ENCODE measurements at regions not wholly inside any gene's neighbourhood (a gene's known extent, or its start where the extent isn't known, plus 50 kb on each side); places are given as distances from the start of the nearest gene placed in this dataset.

GRCh38 chr5:33032271-33033070 lies 321.4 kb downstream of the NPR3 start:
- intact Hi-C loops (cut with micrococcal nuclease) = no loop called here
- no peak for DNase-seq (ENCODE audit: low spot score)
- Mint-ChIP-seq H3K27ac (no peak overlapping the region), H3K4me3 (no peak overlapping the region), H3K4me1 (ENCODE audit: low read depth) (no peaks in the 10 kb centered on the region), H3K36me3 (ENCODE audit: low read depth) (no peaks in the 10 kb centered on the region), H3K27me3 (ENCODE audit: insufficient read depth) (no peaks in the 10 kb centered on the region), H3K9me3 (peaks cover 3% of the 10 kb centered on the region)

DNA sequence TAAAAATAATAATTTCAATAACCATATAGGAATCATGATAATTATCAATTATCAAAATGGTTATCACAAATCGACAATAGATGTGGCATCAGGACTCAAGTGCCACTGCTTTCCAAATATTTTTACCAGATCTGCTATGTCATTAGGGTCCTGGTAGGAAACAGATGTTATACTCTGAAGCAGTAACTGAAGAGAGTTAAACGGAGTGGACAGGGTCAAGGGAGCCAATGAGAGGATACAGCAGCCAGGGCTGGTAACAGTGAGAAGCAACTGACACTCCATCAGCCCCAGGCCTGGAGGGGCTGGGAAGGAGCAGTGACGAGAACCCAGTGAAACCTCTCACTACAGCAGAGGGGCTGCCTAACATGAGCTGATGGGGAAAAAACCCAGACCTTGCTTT lies 322.4 kb downstream of the NPR3 start:
- H3K27me3 Mint-ChIP-seq (ENCODE audit: insufficient read depth) = no peaks in the 10 kb centered on the region
- no peaks in the 10 kb centered on the region for H3K4me1 Mint-ChIP-seq (ENCODE audit: low read depth)
- H3K36me3 Mint-ChIP-seq (ENCODE audit: low read depth) = no peaks in the 10 kb centered on the region
- peaks cover 3% of the 10 kb centered on the region for H3K9me3 Mint-ChIP-seq
- DNase-seq (ENCODE audit: low spot score) = no peak
- intact Hi-C loops (cut with micrococcal nuclease) = no loop called here
- no peak overlapping the region for H3K4me3 Mint-ChIP-seq
- no peak overlapping the region for H3K27ac Mint-ChIP-seq

DNA sequence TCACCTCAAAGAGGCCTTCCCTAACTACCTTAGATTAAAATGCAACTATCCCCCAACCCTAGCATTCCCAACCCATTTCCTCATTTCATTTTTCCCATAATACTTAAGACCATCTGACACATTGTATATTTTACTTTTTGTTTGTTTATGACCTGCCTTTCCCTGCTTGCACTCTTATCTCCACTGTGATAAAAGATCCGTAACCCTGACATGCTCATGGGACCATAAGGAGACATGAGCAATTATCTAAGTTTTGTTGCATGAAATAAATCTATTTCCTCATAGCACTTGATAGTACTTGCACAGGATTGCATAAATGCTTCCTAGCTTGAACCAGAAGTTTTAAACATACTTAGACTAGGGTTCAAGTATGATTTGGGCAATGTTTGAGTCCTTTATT lies 323.7 kb downstream of the NPR3 start:
- Mint-ChIP-seq H3K36me3 (ENCODE audit: low read depth) (no peaks in the 10 kb centered on the region), H3K27ac (no peak overlapping the region), H3K4me3 (no peak overlapping the region), H3K9me3 (peaks cover 2% of the 10 kb centered on the region), H3K27me3 (ENCODE audit: insufficient read depth) (no peaks in the 10 kb centered on the region), H3K4me1 (ENCODE audit: low read depth) (no peaks in the 10 kb centered on the region)
- intact Hi-C loops (cut with micrococcal nuclease) = no loop called here
- no peak for DNase-seq (ENCODE audit: low spot score)

DNA sequence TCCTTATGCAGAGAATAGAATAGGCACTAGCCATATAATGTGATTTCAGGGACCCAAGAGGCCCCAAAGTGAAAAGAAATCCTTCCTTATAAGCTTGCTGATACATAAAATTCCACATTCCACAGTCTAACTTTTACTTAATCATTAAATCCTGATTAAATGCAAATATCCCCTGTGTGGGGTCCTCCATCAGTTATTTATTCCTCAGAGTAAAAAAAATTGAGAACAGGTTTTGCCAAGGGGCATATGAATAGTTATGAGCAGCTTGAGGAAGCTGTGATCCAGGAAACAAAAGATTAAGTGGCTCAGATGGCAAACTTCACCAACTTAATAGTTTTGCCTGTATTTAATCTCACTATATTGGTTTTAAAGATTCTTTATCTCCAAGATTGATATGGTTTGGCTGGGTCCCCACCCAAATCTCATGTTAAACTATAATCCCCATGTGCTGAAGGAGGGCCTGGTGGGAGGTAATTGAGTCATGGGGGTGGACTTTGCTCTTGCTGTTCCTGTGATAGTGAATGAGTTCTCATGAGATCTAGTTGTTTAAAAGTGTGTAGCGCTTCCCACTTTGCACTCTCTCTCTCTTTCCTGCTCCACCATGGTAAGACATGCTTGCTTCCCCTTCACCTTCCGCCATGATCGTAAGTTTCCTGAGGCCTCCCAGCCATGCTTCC lies 324.9 kb downstream of the NPR3 start:
- DNase-seq (ENCODE audit: low spot score) = no peak
- Mint-ChIP-seq H3K36me3 (ENCODE audit: low read depth) (no peaks in the 10 kb centered on the region), H3K9me3 (no peaks in the 10 kb centered on the region), H3K27me3 (ENCODE audit: insufficient read depth) (no peaks in the 10 kb centered on the region), H3K4me3 (no peak overlapping the region), H3K4me1 (ENCODE audit: low read depth) (no peaks in the 10 kb centered on the region), H3K27ac (no peak overlapping the region)
- intact Hi-C loops (cut with micrococcal nuclease) = no loop called here

DNA sequence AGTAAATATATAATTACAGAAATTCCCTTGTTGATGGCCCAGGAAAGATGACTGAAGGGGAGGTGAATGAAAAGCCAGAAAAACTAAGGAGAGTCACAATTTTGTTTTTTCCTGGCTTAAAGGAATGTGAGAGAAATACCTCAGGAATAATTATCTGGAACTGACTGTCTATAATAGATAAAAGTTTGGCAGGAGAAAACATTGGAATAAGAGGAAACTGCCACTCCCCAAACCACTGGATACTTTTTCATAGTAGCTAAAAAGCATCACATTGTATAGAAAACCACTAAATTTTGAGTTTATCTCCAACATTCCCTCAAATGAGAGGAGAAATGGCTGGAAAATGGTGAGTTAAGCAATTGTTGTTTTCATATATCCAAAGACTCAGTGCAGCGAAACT lies 326.0 kb downstream of the NPR3 start:
- DNase-seq (ENCODE audit: low spot score) = no peak
- H3K27ac Mint-ChIP-seq = no peak overlapping the region

GRCh38 chr5:33041586-33041985 lies 330.5 kb downstream of the NPR3 start:
- Mint-ChIP-seq H3K4me3 (no peak overlapping the region), H3K4me1 (ENCODE audit: low read depth) (no peaks in the 10 kb centered on the region), H3K27ac (no peak overlapping the region), H3K9me3 (no peaks in the 10 kb centered on the region), H3K36me3 (ENCODE audit: low read depth) (no peaks in the 10 kb centered on the region), H3K27me3 (ENCODE audit: insufficient read depth) (no peaks in the 10 kb centered on the region)
- DNase-seq (ENCODE audit: low spot score) = no peak
- intact Hi-C loops (cut with micrococcal nuclease) = no loop called here

More for the DNA sequence above, 326.0 kb downstream of the NPR3 start:
- H3K27me3 Mint-ChIP-seq (ENCODE audit: insufficient read depth) = no peaks in the 10 kb centered on the region
- H3K36me3 Mint-ChIP-seq (ENCODE audit: low read depth) = no peaks in the 10 kb centered on the region
- intact Hi-C loops (cut with micrococcal nuclease) = no loop called here
- no peaks in the 10 kb centered on the region for H3K9me3 Mint-ChIP-seq
- no peak overlapping the region for H3K4me3 Mint-ChIP-seq
- no peaks in the 10 kb centered on the region for H3K4me1 Mint-ChIP-seq (ENCODE audit: low read depth)

DNA sequence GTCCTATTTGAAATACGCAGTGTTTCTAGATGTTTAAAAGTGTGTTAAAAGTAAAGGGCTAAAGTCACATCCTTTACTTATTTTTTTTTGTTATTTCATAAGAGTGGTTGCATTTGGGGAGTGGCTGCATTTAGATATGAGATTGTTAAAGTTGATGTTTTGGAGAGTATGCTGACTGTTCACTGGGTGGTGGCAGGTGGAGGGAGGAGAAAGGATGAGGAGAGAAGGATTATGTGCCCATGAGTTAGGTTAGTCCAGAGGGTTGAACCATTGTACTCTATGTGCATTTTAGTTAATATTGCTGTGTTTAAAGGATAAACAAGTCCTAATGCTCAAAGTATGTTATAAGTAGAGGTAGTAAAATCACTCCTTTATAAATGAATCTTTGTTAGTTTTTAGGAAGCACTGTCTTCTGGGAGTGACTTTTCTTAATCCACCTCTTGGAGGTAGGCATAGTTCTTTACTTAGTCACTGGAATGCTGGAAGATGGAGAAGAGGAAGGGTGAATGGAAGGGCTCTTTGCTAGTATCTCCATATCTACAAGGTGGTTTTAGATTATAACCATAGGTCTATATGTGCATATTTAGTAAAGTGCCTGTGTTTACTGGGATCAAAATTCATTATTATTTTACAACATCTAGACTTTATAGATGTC lies 332.3 kb downstream of the NPR3 start:
- H3K36me3 Mint-ChIP-seq (ENCODE audit: low read depth) = no peaks in the 10 kb centered on the region
- no peak overlapping the region for H3K4me3 Mint-ChIP-seq
- no peaks in the 10 kb centered on the region for H3K4me1 Mint-ChIP-seq (ENCODE audit: low read depth)
- intact Hi-C loops (cut with micrococcal nuclease) = no loop called here
- H3K27me3 Mint-ChIP-seq (ENCODE audit: insufficient read depth) = no peaks in the 10 kb centered on the region
- DNase-seq (ENCODE audit: low spot score) = no peak
- no peaks in the 10 kb centered on the region for H3K9me3 Mint-ChIP-seq
- no peak overlapping the region for H3K27ac Mint-ChIP-seq

GRCh38 chr5:33046091-33046490 lies 335.0 kb downstream of the NPR3 start:
- DNase-seq (ENCODE audit: low spot score) = no peak
- Mint-ChIP-seq H3K27ac (no peak overlapping the region), H3K4me1 (ENCODE audit: low read depth) (no peaks in the 10 kb centered on the region), H3K27me3 (ENCODE audit: insufficient read depth) (no peaks in the 10 kb centered on the region), H3K9me3 (no peaks in the 10 kb centered on the region), H3K36me3 (ENCODE audit: low read depth) (no peaks in the 10 kb centered on the region), H3K4me3 (no peak overlapping the region)
- intact Hi-C loops (cut with micrococcal nuclease) = no loop called here

DNA sequence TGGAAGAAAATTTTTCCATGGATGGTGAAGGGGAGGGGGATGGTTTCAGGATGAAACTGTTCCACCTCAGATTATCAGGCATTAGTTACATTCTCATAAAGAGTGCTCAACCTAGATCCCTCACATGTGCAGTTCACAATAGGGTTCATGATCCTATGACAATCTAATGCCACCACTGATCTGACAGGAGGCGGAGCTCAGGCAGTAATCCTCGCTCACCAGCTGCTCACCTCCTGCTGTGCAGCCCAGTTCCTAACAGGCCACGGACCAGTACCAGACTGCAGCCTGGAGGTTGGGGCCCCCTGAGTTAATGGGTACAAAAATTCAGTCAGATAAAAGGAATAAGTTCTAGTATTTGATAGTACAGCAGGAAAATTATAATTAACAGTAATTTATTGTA lies 337.2 kb downstream of the NPR3 start:
- Mint-ChIP-seq H3K36me3 (ENCODE audit: low read depth) (no peaks in the 10 kb centered on the region), H3K27me3 (ENCODE audit: insufficient read depth) (no peaks in the 10 kb centered on the region), H3K4me3 (no peak overlapping the region), H3K27ac (no peak overlapping the region), H3K4me1 (ENCODE audit: low read depth) (no peaks in the 10 kb centered on the region), H3K9me3 (no peaks in the 10 kb centered on the region)
- DNase-seq (ENCODE audit: low spot score) = no peak
- intact Hi-C loops (cut with micrococcal nuclease) = no loop called here

GRCh38 chr5:33049298-33049697 lies 338.2 kb downstream of the NPR3 start:
- no peak for DNase-seq (ENCODE audit: low spot score)
- intact Hi-C loops (cut with micrococcal nuclease) = no loop called here
- Mint-ChIP-seq H3K36me3 (ENCODE audit: low read depth) (no peaks in the 10 kb centered on the region), H3K27ac (no peak overlapping the region), H3K9me3 (peaks cover 4% of the 10 kb centered on the region), H3K27me3 (ENCODE audit: insufficient read depth) (no peaks in the 10 kb centered on the region), H3K4me1 (ENCODE audit: low read depth) (no peaks in the 10 kb centered on the region), H3K4me3 (no peak overlapping the region)

DNA sequence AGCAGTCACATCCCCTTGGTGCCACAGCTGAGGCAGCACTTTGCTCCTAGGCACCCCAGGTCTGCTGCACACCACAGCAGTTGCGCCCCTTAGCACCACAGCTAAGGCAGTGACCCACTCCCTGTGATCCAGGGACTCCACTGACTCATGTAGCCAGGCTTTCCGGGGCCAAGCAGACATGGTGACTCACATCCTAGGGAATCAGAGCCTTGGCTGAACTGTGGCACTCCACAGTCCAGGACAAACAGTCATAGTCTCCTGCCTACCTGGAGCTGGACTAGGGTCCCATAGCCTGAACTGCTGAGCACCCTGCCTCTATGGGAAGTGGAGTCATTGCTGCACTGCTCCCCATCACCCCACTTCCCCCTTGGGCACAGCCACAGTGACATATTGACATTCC lies 338.7 kb downstream of the NPR3 start:
- H3K27me3 Mint-ChIP-seq (ENCODE audit: insufficient read depth) = no peaks in the 10 kb centered on the region
- intact Hi-C loops (cut with micrococcal nuclease) = no loop called here
- H3K4me3 Mint-ChIP-seq = no peak overlapping the region
- peaks cover 4% of the 10 kb centered on the region for H3K9me3 Mint-ChIP-seq
- no peak for DNase-seq (ENCODE audit: low spot score)
- H3K36me3 Mint-ChIP-seq (ENCODE audit: low read depth) = no peaks in the 10 kb centered on the region
- no peaks in the 10 kb centered on the region for H3K4me1 Mint-ChIP-seq (ENCODE audit: low read depth)
- no peak overlapping the region for H3K27ac Mint-ChIP-seq

- Mint-ChIP-seq H3K4me3 (no peak overlapping the region), H3K4me1 (ENCODE audit: low read depth) (no peaks in the 10 kb centered on the region), H3K9me3 (peaks cover 21% of the 10 kb centered on the region), H3K27me3 (ENCODE audit: insufficient read depth) (no peaks in the 10 kb centered on the region), H3K27ac (no peak overlapping the region), H3K36me3 (ENCODE audit: low read depth) (no peaks in the 10 kb centered on the region)
- DNase-seq (ENCODE audit: low spot score) = no peak
- intact Hi-C loops (cut with micrococcal nuclease) = no loop called here
Observed at GRCh38 chr5:33059081-33059480, 348.0 kb downstream of the NPR3 start.

DNA sequence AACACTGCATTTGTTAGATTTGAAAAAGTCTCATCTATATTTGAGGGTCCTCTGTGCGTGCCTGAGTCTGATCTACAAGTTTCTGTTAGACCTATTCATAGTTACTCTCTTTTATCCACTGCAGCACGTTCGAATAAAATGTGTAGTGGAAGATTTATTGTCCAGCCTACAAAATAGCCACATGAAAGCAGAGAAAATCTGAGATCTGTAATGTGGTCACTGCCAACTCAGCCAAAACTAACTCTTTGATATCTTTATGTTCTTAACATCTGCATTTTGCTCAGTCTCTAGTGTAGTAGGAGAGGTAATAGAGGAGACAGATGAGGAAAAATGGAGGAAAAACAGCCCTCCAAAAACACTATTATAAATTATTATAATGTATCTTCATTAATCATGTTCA lies 354.0 kb downstream of the NPR3 start:
- no peaks in the 10 kb centered on the region for H3K27me3 Mint-ChIP-seq (ENCODE audit: insufficient read depth)
- intact Hi-C loops (cut with micrococcal nuclease) = no loop called here
- H3K27ac Mint-ChIP-seq = no peak overlapping the region
- no peaks in the 10 kb centered on the region for H3K4me1 Mint-ChIP-seq (ENCODE audit: low read depth)
- no peak for DNase-seq (ENCODE audit: low spot score)
- H3K4me3 Mint-ChIP-seq = no peak overlapping the region
- H3K36me3 Mint-ChIP-seq (ENCODE audit: low read depth) = no peaks in the 10 kb centered on the region
- H3K9me3 Mint-ChIP-seq = no peaks in the 10 kb centered on the region

Measured in activated T-helper 1 cell treated with anti-CD3 and anti-CD28 coated beads, Interleukin-12 subunit alpha, Interleukin-12 subunit beta, Interleukin-2, Interleukin-4 antibody, amounts not matched to agents 30 ng/mL and 10 ng/mL and 1 ng/mL, durations not matched to agents 14 hours and 24 hours and 36 hours (primary cell).